GM12891 (cell line): ENCODE measurements at regions not wholly inside any gene's neighbourhood (a gene's known extent, or its start where the extent isn't known, plus 50 kb on each side); places are given as distances from the start of the nearest gene placed in this dataset.

Experiments used
- POLR2A ChIP-seq: IDR thresholded peaks from 2 replicates; pipeline ENCODE4 v1.6.1; 2011; ENCODE audit warnings: low read depth, low read length, control low read depth
- POLR2AphosphoS5 ChIP-seq: IDR thresholded peaks from 2 replicates; pipeline ENCODE4 v1.6.1; 2011; ENCODE audit warnings: low read depth, low read length, control low read depth
- POU2F2 ChIP-seq: IDR thresholded peaks from 2 replicates; pipeline ENCODE4 v1.6.1; 2011; ENCODE audit warnings: low read depth, mild to moderate bottlenecking, control low read depth, low read length, moderate library complexity
- SPI1 ChIP-seq: IDR thresholded peaks from 2 replicates; pipeline ENCODE4 v1.6.1; 2011; ENCODE audit warnings: low read depth, low read length, control low read depth
- TAF1 ChIP-seq: IDR thresholded peaks from 2 replicates; pipeline ENCODE4 v1.6.1; 2011; ENCODE audit warnings: low read depth, low read length, control low read depth

DNA sequence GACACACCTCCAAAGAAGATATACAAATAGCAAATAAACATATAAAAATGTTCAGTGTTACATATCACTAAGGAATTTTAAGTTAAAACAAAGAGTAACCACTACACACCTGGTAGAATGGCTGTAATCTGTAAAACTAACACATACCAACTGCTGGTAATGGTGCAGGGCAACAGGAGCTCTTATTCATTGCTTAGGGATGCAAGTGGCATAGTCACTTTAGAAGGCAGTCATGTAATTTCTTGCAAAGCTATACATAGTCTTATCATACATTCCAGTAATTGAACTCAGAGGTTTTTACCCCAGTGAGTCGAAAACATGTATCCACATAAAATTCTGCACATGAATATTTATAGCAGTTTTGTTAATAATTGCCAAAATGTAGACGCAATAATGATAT, 906.8 kb upstream of the CITED2 start:
- TF ChIP-seq POLR2AphosphoS5 (no peak), POU2F2 (no peak), SPI1 (no peak), POLR2A (no peak), TAF1 (no peak)
